ENCODE measurements at regions not wholly inside any gene's neighbourhood (a gene's known extent, or its start where the extent isn't known, plus 50 kb on each side); places are given as distances from the start of the nearest gene placed in this dataset.

GRCh38 chr5:106966686-106967315 lies 703.9 kb downstream of the EFNA5 start:
- Histone ChIP-seq H3K27me3 (ENCODE audit: control insufficient read depth in 3 of 3, insufficient read depth in 3 of 3, low read length in 3 of 3) (no peaks in the 10 kb centered on the region), H3K9ac (ENCODE audit: low read depth in 1 of 3, low read length in 3 of 3) (no peak overlapping the region), H3K4me1 (ENCODE audit: control insufficient read depth in 3 of 3, insufficient read depth in 3 of 3, low read length in 3 of 3) (no peaks in the 10 kb centered on the region), H3K36me3 (ENCODE audit: control insufficient read depth in 3 of 3, insufficient read depth in 3 of 3, low read length in 3 of 3) (no peaks in the 10 kb centered on the region), H3K27ac (ENCODE audit: low read depth, low read length) (no peak overlapping the region), H3K9me3 (ENCODE audit: control insufficient read depth in 3 of 3, low read length in 3 of 3) (no peaks in the 10 kb centered on the region), H3K4me3 (ENCODE audit: low read length in 3 of 3) (no peak overlapping the region)

- H3K27ac ChIP-seq (ENCODE audit: low read depth, low read length) = no peak overlapping the region
- no peak overlapping the region for H3K9ac ChIP-seq (ENCODE audit: low read depth in 1 of 3, low read length in 3 of 3)
- no peak overlapping the region for H3K4me3 ChIP-seq (ENCODE audit: low read length in 3 of 3)
- no peaks in the 10 kb centered on the region for H3K4me1 ChIP-seq (ENCODE audit: control insufficient read depth in 3 of 3, insufficient read depth in 3 of 3, low read length in 3 of 3)
- no peaks in the 10 kb centered on the region for H3K9me3 ChIP-seq (ENCODE audit: control insufficient read depth in 3 of 3, low read length in 3 of 3)
- no peaks in the 10 kb centered on the region for H3K27me3 ChIP-seq (ENCODE audit: control insufficient read depth in 3 of 3, insufficient read depth in 3 of 3, low read length in 3 of 3)
- H3K36me3 ChIP-seq (ENCODE audit: control insufficient read depth in 3 of 3, insufficient read depth in 3 of 3, low read length in 3 of 3) = no peaks in the 10 kb centered on the region
These were observed 706.6 kb downstream of the EFNA5 start for GRCh38 chr5:106964132-106964531.

GRCh38 chr5:106963630-106964029 lies 707.1 kb downstream of the EFNA5 start:
- H3K4me1 ChIP-seq (ENCODE audit: control insufficient read depth in 3 of 3, insufficient read depth in 3 of 3, low read length in 3 of 3) = no peaks in the 10 kb centered on the region
- no peak overlapping the region for H3K4me3 ChIP-seq (ENCODE audit: low read length in 3 of 3)
- H3K27me3 ChIP-seq (ENCODE audit: control insufficient read depth in 3 of 3, insufficient read depth in 3 of 3, low read length in 3 of 3) = no peaks in the 10 kb centered on the region
- H3K9me3 ChIP-seq (ENCODE audit: control insufficient read depth in 3 of 3, low read length in 3 of 3) = no peaks in the 10 kb centered on the region
- H3K9ac ChIP-seq (ENCODE audit: low read depth in 1 of 3, low read length in 3 of 3) = no peak overlapping the region
- no peaks in the 10 kb centered on the region for H3K36me3 ChIP-seq (ENCODE audit: control insufficient read depth in 3 of 3, insufficient read depth in 3 of 3, low read length in 3 of 3)
- no peak overlapping the region for H3K27ac ChIP-seq (ENCODE audit: low read depth, low read length)

- Histone ChIP-seq H3K27me3 (ENCODE audit: control insufficient read depth in 3 of 3, insufficient read depth in 3 of 3, low read length in 3 of 3) (no peaks in the 10 kb centered on the region), H3K9me3 (ENCODE audit: control insufficient read depth in 3 of 3, low read length in 3 of 3) (no peaks in the 10 kb centered on the region), H3K4me1 (ENCODE audit: control insufficient read depth in 3 of 3, insufficient read depth in 3 of 3, low read length in 3 of 3) (no peaks in the 10 kb centered on the region), H3K27ac (ENCODE audit: low read depth, low read length) (no peak overlapping the region), H3K36me3 (ENCODE audit: control insufficient read depth in 3 of 3, insufficient read depth in 3 of 3, low read length in 3 of 3) (no peaks in the 10 kb centered on the region), H3K4me3 (ENCODE audit: low read length in 3 of 3) (no peak overlapping the region), H3K9ac (ENCODE audit: low read depth in 1 of 3, low read length in 3 of 3) (no peak overlapping the region)
These were observed 708.1 kb downstream of the EFNA5 start for GRCh38 chr5:106962464-106963230.

GRCh38 chr5:106959387-106959786 lies 711.4 kb downstream of the EFNA5 start:
- Histone ChIP-seq H3K9me3 (ENCODE audit: control insufficient read depth in 3 of 3, low read length in 3 of 3) (no peaks in the 10 kb centered on the region), H3K27me3 (ENCODE audit: control insufficient read depth in 3 of 3, insufficient read depth in 3 of 3, low read length in 3 of 3) (no peaks in the 10 kb centered on the region), H3K27ac (ENCODE audit: low read depth, low read length) (no peak overlapping the region), H3K9ac (ENCODE audit: low read depth in 1 of 3, low read length in 3 of 3) (no peak overlapping the region), H3K4me1 (ENCODE audit: control insufficient read depth in 3 of 3, insufficient read depth in 3 of 3, low read length in 3 of 3) (no peaks in the 10 kb centered on the region), H3K36me3 (ENCODE audit: control insufficient read depth in 3 of 3, insufficient read depth in 3 of 3, low read length in 3 of 3) (no peaks in the 10 kb centered on the region), H3K4me3 (ENCODE audit: low read length in 3 of 3) (no peak overlapping the region)

- Histone ChIP-seq H3K4me3 (ENCODE audit: low read length in 3 of 3) (no peak overlapping the region), H3K27ac (ENCODE audit: low read depth, low read length) (no peak overlapping the region), H3K9me3 (ENCODE audit: control insufficient read depth in 3 of 3, low read length in 3 of 3) (no peaks in the 10 kb centered on the region), H3K4me1 (ENCODE audit: control insufficient read depth in 3 of 3, insufficient read depth in 3 of 3, low read length in 3 of 3) (no peaks in the 10 kb centered on the region), H3K9ac (ENCODE audit: low read depth in 1 of 3, low read length in 3 of 3) (no peak overlapping the region), H3K27me3 (ENCODE audit: control insufficient read depth in 3 of 3, insufficient read depth in 3 of 3, low read length in 3 of 3) (no peaks in the 10 kb centered on the region), H3K36me3 (ENCODE audit: control insufficient read depth in 3 of 3, insufficient read depth in 3 of 3, low read length in 3 of 3) (no peaks in the 10 kb centered on the region)
These were observed 713.4 kb downstream of the EFNA5 start for GRCh38 chr5:106957336-106957735.

- Histone ChIP-seq H3K27me3 (ENCODE audit: control insufficient read depth in 3 of 3, insufficient read depth in 3 of 3, low read length in 3 of 3) (no peaks in the 10 kb centered on the region), H3K9ac (ENCODE audit: low read depth in 1 of 3, low read length in 3 of 3) (no peak overlapping the region), H3K36me3 (ENCODE audit: control insufficient read depth in 3 of 3, insufficient read depth in 3 of 3, low read length in 3 of 3) (no peaks in the 10 kb centered on the region), H3K27ac (ENCODE audit: low read depth, low read length) (no peak overlapping the region), H3K4me1 (ENCODE audit: control insufficient read depth in 3 of 3, insufficient read depth in 3 of 3, low read length in 3 of 3) (no peaks in the 10 kb centered on the region), H3K9me3 (ENCODE audit: control insufficient read depth in 3 of 3, low read length in 3 of 3) (no peaks in the 10 kb centered on the region), H3K4me3 (ENCODE audit: low read length in 3 of 3) (no peak overlapping the region)
These were observed 713.9 kb downstream of the EFNA5 start for GRCh38 chr5:106956886-106957285.

GRCh38 chr5:106956187-106956586 lies 714.5 kb downstream of the EFNA5 start:
- H3K27me3 ChIP-seq (ENCODE audit: control insufficient read depth in 3 of 3, insufficient read depth in 3 of 3, low read length in 3 of 3) = no peaks in the 10 kb centered on the region
- H3K36me3 ChIP-seq (ENCODE audit: control insufficient read depth in 3 of 3, insufficient read depth in 3 of 3, low read length in 3 of 3) = no peaks in the 10 kb centered on the region
- no peaks in the 10 kb centered on the region for H3K4me1 ChIP-seq (ENCODE audit: control insufficient read depth in 3 of 3, insufficient read depth in 3 of 3, low read length in 3 of 3)
- H3K27ac ChIP-seq (ENCODE audit: low read depth, low read length) = no peak overlapping the region
- no peaks in the 10 kb centered on the region for H3K9me3 ChIP-seq (ENCODE audit: control insufficient read depth in 3 of 3, low read length in 3 of 3)
- no peak overlapping the region for H3K4me3 ChIP-seq (ENCODE audit: low read length in 3 of 3)
- H3K9ac ChIP-seq (ENCODE audit: low read depth in 1 of 3, low read length in 3 of 3) = no peak overlapping the region

GRCh38 chr5:106940986-106941385 lies 729.8 kb downstream of the EFNA5 start:
- no peaks in the 10 kb centered on the region for H3K27me3 ChIP-seq (ENCODE audit: control insufficient read depth in 3 of 3, insufficient read depth in 3 of 3, low read length in 3 of 3)
- no peaks in the 10 kb centered on the region for H3K36me3 ChIP-seq (ENCODE audit: control insufficient read depth in 3 of 3, insufficient read depth in 3 of 3, low read length in 3 of 3)
- no peaks in the 10 kb centered on the region for H3K9me3 ChIP-seq (ENCODE audit: control insufficient read depth in 3 of 3, low read length in 3 of 3)
- no peak overlapping the region for H3K4me3 ChIP-seq (ENCODE audit: low read length in 3 of 3)
- no peak overlapping the region for H3K9ac ChIP-seq (ENCODE audit: low read depth in 1 of 3, low read length in 3 of 3)
- no peaks in the 10 kb centered on the region for H3K4me1 ChIP-seq (ENCODE audit: control insufficient read depth in 3 of 3, insufficient read depth in 3 of 3, low read length in 3 of 3)
- H3K27ac ChIP-seq (ENCODE audit: low read depth, low read length) = no peak overlapping the region

- H3K4me3 ChIP-seq (ENCODE audit: low read length in 3 of 3) = no peak overlapping the region
- H3K9ac ChIP-seq (ENCODE audit: low read depth in 1 of 3, low read length in 3 of 3) = no peak overlapping the region
- no peaks in the 10 kb centered on the region for H3K4me1 ChIP-seq (ENCODE audit: control insufficient read depth in 3 of 3, insufficient read depth in 3 of 3, low read length in 3 of 3)
- no peaks in the 10 kb centered on the region for H3K27me3 ChIP-seq (ENCODE audit: control insufficient read depth in 3 of 3, insufficient read depth in 3 of 3, low read length in 3 of 3)
- no peaks in the 10 kb centered on the region for H3K9me3 ChIP-seq (ENCODE audit: control insufficient read depth in 3 of 3, low read length in 3 of 3)
- no peak overlapping the region for H3K27ac ChIP-seq (ENCODE audit: low read depth, low read length)
- H3K36me3 ChIP-seq (ENCODE audit: control insufficient read depth in 3 of 3, insufficient read depth in 3 of 3, low read length in 3 of 3) = no peaks in the 10 kb centered on the region
These were observed 730.4 kb downstream of the EFNA5 start for GRCh38 chr5:106940301-106940846.
